ENCODE measurements at regions not wholly inside any gene's neighbourhood (a gene's known extent, or its start where the extent isn't known, plus 50 kb on each side); places are given as distances from the start of the nearest gene placed in this dataset.
A peak's percentile ranks its signal among the peaks of the same experiment; 100 is the strongest.

- Mint-ChIP-seq H3K4me1 (ENCODE audit: low read depth) (peaks cover 15% of the 10 kb centered on the region), H3K9me3 (ENCODE audit: low read depth) (no peaks in the 10 kb centered on the region), H3K27me3 (ENCODE audit: low read depth) (no peaks in the 10 kb centered on the region), H3K36me3 (ENCODE audit: low read depth) (no peaks in the 10 kb centered on the region), H3K4me3 (ENCODE audit: unreplicated experiment) (no peak overlapping the region), H3K27ac (ENCODE audit: unreplicated experiment) (no peak overlapping the region)
- TF ChIP-seq CTCF (IDR thresholded peaks at IDR 0.05): no peak
- no peak for DNase-seq (ENCODE audit: low spot score)
Observed at GRCh38 chr12:67742461-67742860, 93.9 kb downstream of the DYRK2 start.

GRCh38 chr12:67747869-67748742 lies 99.6 kb downstream of the DYRK2 start:
- TF ChIP-seq CTCF (IDR thresholded peaks at IDR 0.05): no peak
- Mint-ChIP-seq H3K36me3 (ENCODE audit: low read depth) (no peaks in the 10 kb centered on the region), H3K4me1 (ENCODE audit: low read depth) (peaks cover 21% of the 10 kb centered on the region), H3K27ac (ENCODE audit: unreplicated experiment) (no peak overlapping the region), H3K9me3 (ENCODE audit: low read depth) (no peaks in the 10 kb centered on the region), H3K27me3 (ENCODE audit: low read depth) (no peaks in the 10 kb centered on the region), H3K4me3 (ENCODE audit: unreplicated experiment) (no peak overlapping the region)
- DNase-seq (ENCODE audit: low spot score): no peak

GRCh38 chr12:67748743-67749040 lies 100.1 kb downstream of the DYRK2 start:
- Mint-ChIP-seq H3K27ac (ENCODE audit: unreplicated experiment) (no peak overlapping the region), H3K4me1 (ENCODE audit: low read depth) (peaks cover 21% of the 10 kb centered on the region), H3K27me3 (ENCODE audit: low read depth) (no peaks in the 10 kb centered on the region), H3K9me3 (ENCODE audit: low read depth) (no peaks in the 10 kb centered on the region), H3K4me3 (ENCODE audit: unreplicated experiment) (no peak overlapping the region), H3K36me3 (ENCODE audit: low read depth) (no peaks in the 10 kb centered on the region)
- DNase-seq (ENCODE audit: low spot score): no peak
- no peak for TF ChIP-seq CTCF (IDR thresholded peaks at IDR 0.05)

- H3K27ac Mint-ChIP-seq (ENCODE audit: unreplicated experiment): no peak overlapping the region
- no peak for TF ChIP-seq CTCF (IDR thresholded peaks at IDR 0.05)
- no peaks in the 10 kb centered on the region for H3K27me3 Mint-ChIP-seq (ENCODE audit: low read depth)
- peaks cover 18% of the 10 kb centered on the region for H3K4me1 Mint-ChIP-seq (ENCODE audit: low read depth)
- H3K36me3 Mint-ChIP-seq (ENCODE audit: low read depth): no peaks in the 10 kb centered on the region
- DNase-seq (ENCODE audit: low spot score): no peak
- H3K4me3 Mint-ChIP-seq (ENCODE audit: unreplicated experiment): no peak overlapping the region
- H3K9me3 Mint-ChIP-seq (ENCODE audit: low read depth): no peaks in the 10 kb centered on the region
Observed at GRCh38 chr12:67750513-67751183, 102.1 kb downstream of the DYRK2 start.

- Mint-ChIP-seq H3K4me3 (ENCODE audit: unreplicated experiment) (no peak overlapping the region), H3K4me1 (ENCODE audit: low read depth) (peaks cover 18% of the 10 kb centered on the region), H3K36me3 (ENCODE audit: low read depth) (no peaks in the 10 kb centered on the region), H3K27me3 (ENCODE audit: low read depth) (no peaks in the 10 kb centered on the region), H3K9me3 (ENCODE audit: low read depth) (no peaks in the 10 kb centered on the region), H3K27ac (ENCODE audit: unreplicated experiment) (no peak overlapping the region)
- TF ChIP-seq CTCF (IDR thresholded peaks at IDR 0.05): peak; percentile 19
- no peak for DNase-seq (ENCODE audit: low spot score)
Observed at GRCh38 chr12:67751381-67751928, 102.9 kb downstream of the DYRK2 start.
